HG03108 (cell line): ENCODE measurements at regions not wholly inside any gene's neighbourhood (a gene's known extent, or its start where the extent isn't known, plus 50 kb on each side); places are given as distances from the start of the nearest gene placed in this dataset.
"Not testable (repeated sequence)": the region's sequence is repeated elsewhere in the genome, so short reads cannot be mapped to it uniquely, and the experiment has no call there.

Experiments used
- ATAC-seq: cut with Tn5 transposase; IDR thresholded peaks from one replicate; pipeline ENCODE4 v1.9.1; 2021; ENCODE audit warnings: moderate library complexity; ENCODE audit not compliant: unreplicated experiment

GRCh38 chr9:74125941-74126340 lies 371.2 kb upstream of the RORB start:
- no peak for ATAC-seq

- ATAC-seq, result no peak
Observed at GRCh38 chr9:74132986-74133385, 364.1 kb upstream of the RORB start.

- ATAC-seq, result no peak
Observed at GRCh38 chr9:74133921-74134320, 363.2 kb upstream of the RORB start.

GRCh38 chr9:74138182-74138581 lies 359.0 kb upstream of the RORB start:
- no peak for ATAC-seq

GRCh38 chr9:74140141-74140540 lies 357.0 kb upstream of the RORB start:
- no peak for ATAC-seq

- no peak for ATAC-seq
Observed at GRCh38 chr9:74147906-74148305, 349.2 kb upstream of the RORB start.

GRCh38 chr9:74172874-74173273 lies 324.3 kb upstream of the RORB start:
- peak; percentile 95 for ATAC-seq

- no peak for ATAC-seq
Observed at GRCh38 chr9:74173284-74173683, 323.9 kb upstream of the RORB start.

- not testable (repeated sequence) for ATAC-seq
Observed at GRCh38 chr9:74197771-74198170, 299.4 kb upstream of the RORB start.

GRCh38 chr9:74205056-74205455 lies 292.1 kb upstream of the RORB start:
- no peak for ATAC-seq

GRCh38 chr9:74218385-74219063 lies 278.6 kb upstream of the RORB start:
- ATAC-seq, result no peak

GRCh38 chr9:74220327-74220726 lies 276.8 kb upstream of the RORB start:
- no peak for ATAC-seq

- no peak for ATAC-seq
Observed at GRCh38 chr9:74236857-74237256, 260.3 kb upstream of the RORB start.

GRCh38 chr9:74245866-74246497 lies 251.2 kb upstream of the RORB start:
- ATAC-seq, result no peak

GRCh38 chr9:74255489-74255984 lies 241.6 kb upstream of the RORB start:
- ATAC-seq, result no peak

- ATAC-seq, result no peak
Observed at GRCh38 chr9:74275872-74276508, 221.1 kb upstream of the RORB start.

GRCh38 chr9:74277532-74277931 lies 219.6 kb upstream of the RORB start:
- ATAC-seq, result peak; percentile 86

GRCh38 chr9:74281674-74282073 lies 215.5 kb upstream of the RORB start:
- ATAC-seq, result no peak

- no peak for ATAC-seq
Observed at GRCh38 chr9:74282526-74283253, 214.4 kb upstream of the RORB start.

- no peak for ATAC-seq
Observed at GRCh38 chr9:74284581-74285450, 212.3 kb upstream of the RORB start.

- ATAC-seq, result no peak
Observed at GRCh38 chr9:74293479-74293878, 203.7 kb upstream of the RORB start.
